ENCODE measurements at regions not wholly inside any gene's neighbourhood (a gene's known extent, or its start where the extent isn't known, plus 50 kb on each side); places are given as distances from the start of the nearest gene placed in this dataset.

DNA sequence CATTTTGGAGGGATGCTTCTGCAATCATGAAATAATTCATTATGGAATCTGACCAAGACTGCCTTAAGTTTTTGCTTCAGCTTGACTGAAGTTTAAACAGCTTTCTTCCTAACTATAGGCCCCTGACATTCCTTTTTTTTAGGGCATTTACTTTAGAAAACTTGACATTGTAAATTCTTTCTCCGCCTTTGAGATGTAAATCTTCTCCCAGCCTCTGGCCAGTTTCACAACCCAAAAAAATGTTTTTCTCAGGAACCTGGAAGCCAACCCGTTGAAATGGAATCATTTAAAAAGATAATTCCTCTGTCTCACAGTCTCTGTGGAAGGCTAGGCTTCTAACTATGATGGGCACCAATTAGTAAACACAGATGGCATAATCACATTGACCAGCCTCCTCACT lies 710.4 kb upstream of the PABPC4L start:
- TF ChIP-seq POLR2A (IDR thresholded peaks at IDR 0.05) (no peak), POLR2AphosphoS5 (IDR thresholded peaks at IDR 0.05) (no peak)
- TF ChIP-seq, protein P1, sequence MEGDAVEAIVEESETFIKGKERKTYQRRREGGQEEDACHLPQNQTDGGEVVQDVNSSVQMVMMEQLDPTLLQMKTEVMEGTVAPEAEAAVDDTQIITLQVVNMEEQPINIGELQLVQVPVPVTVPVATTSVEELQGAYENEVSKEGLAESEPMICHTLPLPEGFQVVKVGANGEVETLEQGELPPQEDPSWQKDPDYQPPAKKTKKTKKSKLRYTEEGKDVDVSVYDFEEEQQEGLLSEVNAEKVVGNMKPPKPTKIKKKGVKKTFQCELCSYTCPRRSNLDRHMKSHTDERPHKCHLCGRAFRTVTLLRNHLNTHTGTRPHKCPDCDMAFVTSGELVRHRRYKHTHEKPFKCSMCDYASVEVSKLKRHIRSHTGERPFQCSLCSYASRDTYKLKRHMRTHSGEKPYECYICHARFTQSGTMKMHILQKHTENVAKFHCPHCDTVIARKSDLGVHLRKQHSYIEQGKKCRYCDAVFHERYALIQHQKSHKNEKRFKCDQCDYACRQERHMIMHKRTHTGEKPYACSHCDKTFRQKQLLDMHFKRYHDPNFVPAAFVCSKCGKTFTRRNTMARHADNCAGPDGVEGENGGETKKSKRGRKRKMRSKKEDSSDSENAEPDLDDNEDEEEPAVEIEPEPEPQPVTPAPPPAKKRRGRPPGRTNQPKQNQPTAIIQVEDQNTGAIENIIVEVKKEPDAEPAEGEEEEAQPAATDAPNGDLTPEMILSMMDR (IDR thresholded peaks at IDR 0.05 in 8 of 11, conservative IDR thresholded peaks at IDR 0.05 in 3 of 11), result no peak
